ENCODE measurements at regions not wholly inside any gene's neighbourhood (a gene's known extent, or its start where the extent isn't known, plus 50 kb on each side); places are given as distances from the start of the nearest gene placed in this dataset.

- TF ChIP-seq CTCF (IDR thresholded peaks at IDR 0.05; ENCODE audit: insufficient read depth, low read length, poor library complexity, severe bottlenecking) (no peak), EZH2phosphoT487 (conservative IDR thresholded peaks at IDR 0.05; ENCODE audit: low read length) (no peak)
These were observed 336.4 kb downstream of the EIPR1 start for GRCh38 chr2:3041246-3041645.

Data from SU-DHL-6 (cell line).